Neural progenitor cell (in vitro differentiated cells): ENCODE measurements at regions not wholly inside any gene's neighbourhood (a gene's known extent, or its start where the extent isn't known, plus 50 kb on each side); places are given as distances from the start of the nearest gene placed in this dataset.

Experiments used
- EZH2 ChIP-seq: fragments of 200-600 bp; sonication (generic); IDR thresholded peaks from 2 replicates; pipeline ENCODE4 v1.6.1; 2017; ENCODE audit warnings: antibody characterized with exemption, mild to moderate bottlenecking, moderate library complexity
- EZH2phosphoT487 ChIP-seq: fragments of 200-600 bp; sonication (generic); IDR thresholded peaks from 2 replicates; pipeline ENCODE4 v1.6.1; 2017; ENCODE audit warnings: antibody characterized with exemption
- TF ChIP-seq, protein P1 (sequence below): fragments of 200-600 bp; sonication (generic); IDR thresholded peaks from 2 replicates; pipeline ENCODE4 v1.5.1; 2017; ENCODE audit warnings: antibody characterized with exemption, mild to moderate bottlenecking

DNA sequence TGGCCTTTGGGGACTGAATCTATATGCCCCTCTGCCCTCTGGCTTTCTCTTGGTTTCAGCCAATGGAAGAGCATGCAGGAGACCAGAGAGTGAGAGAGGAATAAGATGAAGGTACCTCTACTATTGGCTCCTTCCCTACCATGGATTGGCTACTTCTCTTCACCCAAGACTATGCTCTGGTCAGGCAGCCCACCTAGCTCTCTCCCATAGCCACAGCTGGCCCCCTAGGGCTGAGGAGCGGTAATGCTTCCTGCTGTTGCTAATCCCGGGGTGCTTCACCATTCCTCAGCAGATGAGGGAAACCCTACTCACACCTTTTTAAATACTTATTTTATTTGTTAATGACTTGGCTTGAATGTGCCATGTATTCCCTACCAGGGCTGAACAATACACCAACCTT lies 142.4 kb downstream of the MREG start:
- TF ChIP-seq EZH2phosphoT487 (no peak), EZH2 (no peak)
- TF ChIP-seq, protein P1, sequence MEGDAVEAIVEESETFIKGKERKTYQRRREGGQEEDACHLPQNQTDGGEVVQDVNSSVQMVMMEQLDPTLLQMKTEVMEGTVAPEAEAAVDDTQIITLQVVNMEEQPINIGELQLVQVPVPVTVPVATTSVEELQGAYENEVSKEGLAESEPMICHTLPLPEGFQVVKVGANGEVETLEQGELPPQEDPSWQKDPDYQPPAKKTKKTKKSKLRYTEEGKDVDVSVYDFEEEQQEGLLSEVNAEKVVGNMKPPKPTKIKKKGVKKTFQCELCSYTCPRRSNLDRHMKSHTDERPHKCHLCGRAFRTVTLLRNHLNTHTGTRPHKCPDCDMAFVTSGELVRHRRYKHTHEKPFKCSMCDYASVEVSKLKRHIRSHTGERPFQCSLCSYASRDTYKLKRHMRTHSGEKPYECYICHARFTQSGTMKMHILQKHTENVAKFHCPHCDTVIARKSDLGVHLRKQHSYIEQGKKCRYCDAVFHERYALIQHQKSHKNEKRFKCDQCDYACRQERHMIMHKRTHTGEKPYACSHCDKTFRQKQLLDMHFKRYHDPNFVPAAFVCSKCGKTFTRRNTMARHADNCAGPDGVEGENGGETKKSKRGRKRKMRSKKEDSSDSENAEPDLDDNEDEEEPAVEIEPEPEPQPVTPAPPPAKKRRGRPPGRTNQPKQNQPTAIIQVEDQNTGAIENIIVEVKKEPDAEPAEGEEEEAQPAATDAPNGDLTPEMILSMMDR = peak; percentile 45
